Neural progenitor cell (in vitro differentiated cells): ENCODE measurements at regions not wholly inside any gene's neighbourhood (a gene's known extent, or its start where the extent isn't known, plus 50 kb on each side); places are given as distances from the start of the nearest gene placed in this dataset.

Experiments
- DNase-seq: peaks from one replicate; pipeline ENCODE4 v3.0.0-alpha.2; 2016; ENCODE audit warnings: low spot score
- H2AFZ ChIP-seq: fragments of 200-600 bp; sonication (generic); replicated peaks from 2 replicates; pipeline ENCODE4 v1.6.1; 2016; ENCODE audit warnings: antibody characterized with exemption
- H3F3A ChIP-seq: fragments of 200-600 bp; sonication (generic); 2 replicates; pipeline ENCODE4 v1.6.1; 2016; ENCODE audit warnings: antibody characterized with exemption, low read depth
- H3K27ac ChIP-seq: fragments of 200-600 bp; sonication (generic); 2 replicates; pipeline ENCODE4 v1.5.1; 2016; ENCODE audit warnings: mild to moderate bottlenecking
- H3K27me3 ChIP-seq: fragments of 200-600 bp; sonication (generic); 2 replicates; pipeline ENCODE4 v1.6.1; 2016; ENCODE audit warnings: mild to moderate bottlenecking, moderate library complexity
- H3K36me3 ChIP-seq: fragments of 200-600 bp; sonication (generic); 2 replicates; pipeline ENCODE4 v1.5.1; 2016
- H3K4me1 ChIP-seq: fragments of 200-600 bp; sonication (generic); 2 replicates; pipeline ENCODE4 v1.6.1; 2016; ENCODE audit warnings: mixed run types
- H3K4me2 ChIP-seq: fragments of 200-600 bp; sonication (generic); 2 replicates; pipeline ENCODE4 v1.6.1; 2016
- H3K4me3 ChIP-seq: fragments of 200-600 bp; sonication (generic); 2 replicates; pipeline ENCODE4 v1.5.1; 2016
- H3K79me2 ChIP-seq: fragments of 200-600 bp; sonication (generic); 2 replicates; pipeline ENCODE4 v1.6.1; 2016; ENCODE audit warnings: low read depth
- H3K9ac ChIP-seq: fragments of 200-600 bp; sonication (generic); 2 replicates; pipeline ENCODE4 v1.6.1; 2016
- H3K9me3 ChIP-seq: fragments of 200-600 bp; sonication (generic); 2 replicates; pipeline ENCODE4 v1.5.1; 2016; ENCODE audit warnings: low read depth
- H4K20me1 ChIP-seq: fragments of 200-600 bp; sonication (generic); 2 replicates; pipeline ENCODE4 v1.6.1; 2016; ENCODE audit warnings: low read depth
- H3K27ac Mint-ChIP-seq: 3 replicates; pipeline ENCODE4 v1.8.0; 2021; ENCODE audit warnings: mixed read lengths
- H3K27me3 Mint-ChIP-seq: 2 replicates; pipeline ENCODE4 v1.8.0; 2022; ENCODE audit warnings: low read depth, mild to moderate bottlenecking, inconsistent platforms, moderate library complexity, mixed read lengths; ENCODE audit not compliant: insufficient read depth
- H3K36me3 Mint-ChIP-seq: 3 replicates; pipeline ENCODE4 v1.8.0; 2021; ENCODE audit warnings: mixed read lengths
- H3K4me1 Mint-ChIP-seq: 3 replicates; pipeline ENCODE4 v1.8.0; 2021; ENCODE audit warnings: mixed read lengths
- H3K4me3 Mint-ChIP-seq: 3 replicates; pipeline ENCODE4 v1.8.0; 2021; ENCODE audit warnings: mild to moderate bottlenecking, moderate library complexity, mixed read lengths
- H3K9me3 Mint-ChIP-seq: 3 replicates; pipeline ENCODE4 v1.8.0; 2020; ENCODE audit warnings: mixed read lengths
- EZH2 ChIP-seq: fragments of 200-600 bp; sonication (generic); IDR thresholded peaks from 2 replicates; pipeline ENCODE4 v1.6.1; 2017; ENCODE audit warnings: antibody characterized with exemption, mild to moderate bottlenecking, moderate library complexity
- EZH2phosphoT487 ChIP-seq: fragments of 200-600 bp; sonication (generic); IDR thresholded peaks from 2 replicates; pipeline ENCODE4 v1.6.1; 2017; ENCODE audit warnings: antibody characterized with exemption
- TF ChIP-seq, protein P1 (sequence below): fragments of 200-600 bp; sonication (generic); IDR thresholded peaks from 2 replicates; pipeline ENCODE4 v1.5.1; 2017; ENCODE audit warnings: antibody characterized with exemption, mild to moderate bottlenecking

DNA sequence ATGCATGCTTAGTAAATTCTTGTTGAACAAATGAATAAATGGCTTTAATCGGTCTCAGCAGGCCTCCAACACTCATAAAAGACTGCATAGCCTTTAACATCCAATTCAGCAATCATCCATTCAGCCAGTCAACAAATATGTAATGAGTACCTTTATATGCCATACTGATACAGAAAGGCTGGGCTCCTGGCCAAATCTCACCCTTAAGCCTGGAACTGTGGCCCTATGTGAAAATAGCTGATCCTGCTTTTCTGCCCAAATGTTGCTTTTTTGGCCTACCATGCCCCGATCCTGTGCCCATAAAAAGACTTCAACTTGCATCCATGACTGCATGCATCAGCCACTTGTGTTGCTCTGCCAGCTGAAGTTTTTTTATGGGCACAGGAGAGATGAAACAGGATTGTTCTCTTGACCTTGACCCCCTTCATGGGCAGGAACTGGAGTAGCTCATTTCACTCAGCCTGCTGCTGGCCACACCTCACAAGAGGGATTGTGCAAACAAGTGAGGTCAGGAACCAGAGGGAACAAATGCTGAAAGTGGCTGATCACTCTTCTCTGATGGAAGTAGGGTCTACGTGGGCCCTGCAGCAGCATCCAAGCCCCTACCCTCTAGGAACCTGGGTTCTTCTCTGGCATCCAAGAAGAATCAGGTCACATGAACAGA is 75.6 kb downstream of the NPY1R start:
- no peak overlapping the region for H3K4me3 ChIP-seq

DNA sequence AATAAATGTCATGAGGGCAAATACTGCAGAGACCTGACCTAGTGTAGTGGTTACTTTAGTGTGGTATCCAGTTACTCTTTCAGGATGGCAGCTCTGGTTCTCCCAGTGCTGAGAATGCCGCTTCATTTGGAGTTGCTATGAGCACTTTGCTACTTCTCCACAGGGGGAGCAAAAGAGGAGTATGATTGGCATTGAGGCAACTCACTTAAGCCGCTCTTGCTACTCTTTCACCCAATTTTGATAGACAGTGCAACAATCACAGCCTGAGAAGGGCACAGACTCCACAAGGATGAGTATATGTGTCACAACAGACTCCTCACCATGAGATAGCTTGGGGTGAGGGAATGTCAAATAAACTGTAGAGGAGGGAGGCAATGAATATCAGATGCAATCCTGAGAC is 81.2 kb downstream of the NPY1R start:
- H3K4me1 ChIP-seq: no peaks in the 10 kb centered on the region
- H2AFZ ChIP-seq: no peak overlapping the region
- no peaks in the 10 kb centered on the region for H3F3A ChIP-seq
- H3K9ac ChIP-seq: no peak overlapping the region
- no peaks in the 10 kb centered on the region for H3K9me3 Mint-ChIP-seq
- no peak overlapping the region for H3K4me3 ChIP-seq
- H3K36me3 ChIP-seq: no peaks in the 10 kb centered on the region
- H3K27me3 ChIP-seq: no peaks in the 10 kb centered on the region
- no peaks in the 10 kb centered on the region for H3K9me3 ChIP-seq
- no peaks in the 10 kb centered on the region for H3K79me2 ChIP-seq
- peak; percentile 43 for DNase-seq
- TF ChIP-seq, protein P1, sequence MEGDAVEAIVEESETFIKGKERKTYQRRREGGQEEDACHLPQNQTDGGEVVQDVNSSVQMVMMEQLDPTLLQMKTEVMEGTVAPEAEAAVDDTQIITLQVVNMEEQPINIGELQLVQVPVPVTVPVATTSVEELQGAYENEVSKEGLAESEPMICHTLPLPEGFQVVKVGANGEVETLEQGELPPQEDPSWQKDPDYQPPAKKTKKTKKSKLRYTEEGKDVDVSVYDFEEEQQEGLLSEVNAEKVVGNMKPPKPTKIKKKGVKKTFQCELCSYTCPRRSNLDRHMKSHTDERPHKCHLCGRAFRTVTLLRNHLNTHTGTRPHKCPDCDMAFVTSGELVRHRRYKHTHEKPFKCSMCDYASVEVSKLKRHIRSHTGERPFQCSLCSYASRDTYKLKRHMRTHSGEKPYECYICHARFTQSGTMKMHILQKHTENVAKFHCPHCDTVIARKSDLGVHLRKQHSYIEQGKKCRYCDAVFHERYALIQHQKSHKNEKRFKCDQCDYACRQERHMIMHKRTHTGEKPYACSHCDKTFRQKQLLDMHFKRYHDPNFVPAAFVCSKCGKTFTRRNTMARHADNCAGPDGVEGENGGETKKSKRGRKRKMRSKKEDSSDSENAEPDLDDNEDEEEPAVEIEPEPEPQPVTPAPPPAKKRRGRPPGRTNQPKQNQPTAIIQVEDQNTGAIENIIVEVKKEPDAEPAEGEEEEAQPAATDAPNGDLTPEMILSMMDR: peak; percentile 41
- no peak for TF ChIP-seq EZH2
- H4K20me1 ChIP-seq: no peaks in the 10 kb centered on the region
- no peak overlapping the region for H3K4me2 ChIP-seq
- no peak overlapping the region for H3K27ac ChIP-seq
- no peak overlapping the region for H3K4me3 Mint-ChIP-seq
- H3K36me3 Mint-ChIP-seq: no peaks in the 10 kb centered on the region
- no peaks in the 10 kb centered on the region for H3K27me3 Mint-ChIP-seq
- no peaks in the 10 kb centered on the region for H3K4me1 Mint-ChIP-seq
- H3K27ac Mint-ChIP-seq: no peak overlapping the region

More for the DNA sequence above, 75.6 kb downstream of the NPY1R start:
- Histone ChIP-seq H3F3A (no peaks in the 10 kb centered on the region), H2AFZ (no peak overlapping the region), H3K36me3 (no peaks in the 10 kb centered on the region), H3K9ac (no peak overlapping the region), H3K4me1 (no peaks in the 10 kb centered on the region), H3K9me3 (no peaks in the 10 kb centered on the region), H3K27ac (no peak overlapping the region), H4K20me1 (no peaks in the 10 kb centered on the region), H3K4me2 (no peak overlapping the region), H3K27me3 (no peaks in the 10 kb centered on the region), H3K79me2 (no peaks in the 10 kb centered on the region)
- no peak for DNase-seq
- H3K27ac Mint-ChIP-seq: no peak overlapping the region
- TF ChIP-seq, protein P1: no peak
- H3K9me3 Mint-ChIP-seq: no peaks in the 10 kb centered on the region
- H3K4me1 Mint-ChIP-seq: no peaks in the 10 kb centered on the region
- H3K36me3 Mint-ChIP-seq: no peaks in the 10 kb centered on the region
- peaks cover 4% of the 10 kb centered on the region for H3K27me3 Mint-ChIP-seq
- no peak overlapping the region for H3K4me3 Mint-ChIP-seq

DNA sequence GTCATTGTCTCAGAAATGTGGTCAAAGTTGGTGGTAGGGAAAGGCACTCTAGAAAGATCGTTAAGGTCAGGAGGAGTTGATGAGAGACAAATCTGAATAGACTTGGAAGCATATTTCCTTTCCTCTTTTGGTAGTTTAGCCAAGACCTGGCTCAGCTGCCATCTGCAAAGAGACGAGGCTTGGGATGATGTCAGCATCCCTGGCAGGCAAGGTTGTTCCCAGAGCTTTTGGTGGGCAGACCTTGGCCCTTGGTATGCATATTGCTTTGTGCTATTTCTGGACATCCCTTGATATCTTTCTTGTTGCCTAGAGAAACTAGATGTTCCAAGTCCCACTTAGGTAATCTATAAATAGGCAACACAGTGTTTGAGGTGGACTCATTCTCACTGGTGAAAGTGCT is 82.4 kb upstream of the NAF1 start:
- Histone ChIP-seq H3K79me2 (no peaks in the 10 kb centered on the region), H3K4me2 (no peak overlapping the region), H3F3A (no peaks in the 10 kb centered on the region), H3K27ac (no peak overlapping the region), H3K9me3 (no peaks in the 10 kb centered on the region), H4K20me1 (no peaks in the 10 kb centered on the region), H3K27me3 (no peaks in the 10 kb centered on the region), H3K4me1 (no peaks in the 10 kb centered on the region), H3K4me3 (no peak overlapping the region), H3K9ac (no peak overlapping the region), H2AFZ (no peak overlapping the region), H3K36me3 (no peaks in the 10 kb centered on the region)
- Mint-ChIP-seq H3K27me3 (no peaks in the 10 kb centered on the region), H3K4me3 (no peak overlapping the region), H3K4me1 (no peaks in the 10 kb centered on the region), H3K27ac (no peak overlapping the region), H3K9me3 (no peaks in the 10 kb centered on the region), H3K36me3 (no peaks in the 10 kb centered on the region)
- TF ChIP-seq EZH2phosphoT487: no peak
- TF ChIP-seq, protein P1: no peak
- no peak for TF ChIP-seq EZH2
- DNase-seq: no peak
